HEK293T (cell line): ENCODE measurements at regions not wholly inside any gene's neighbourhood (a gene's known extent, or its start where the extent isn't known, plus 50 kb on each side); places are given as distances from the start of the nearest gene placed in this dataset.

Experiments
- ARNT ChIP-seq: fragments of 450-650 bp; IDR thresholded peaks from 2 replicates; pipeline ENCODE4 v1.6.1; 2017; ENCODE audit warnings: mild to moderate bottlenecking
- BHLHE40 ChIP-seq: fragments of 450-650 bp; IDR thresholded peaks from 2 replicates; pipeline ENCODE4 v1.6.1; 2016; ENCODE audit warnings: mild to moderate bottlenecking, moderate library complexity, borderline replicate concordance
- ELF4 ChIP-seq: fragments of 450-650 bp; IDR thresholded peaks from 2 replicates; pipeline ENCODE4 v1.6.1; 2017; ENCODE audit warnings: antibody characterized with exemption
- FOXA1 ChIP-seq: fragments of 450-650 bp; IDR thresholded peaks from 2 replicates; pipeline ENCODE4 v1.6.1; 2016; ENCODE audit warnings: mild to moderate bottlenecking
- FOXK2 ChIP-seq: fragments of 450-650 bp; IDR thresholded peaks from 2 replicates; pipeline ENCODE4 v1.6.1; 2016; ENCODE audit warnings: mild to moderate bottlenecking
- FOXM1 ChIP-seq: fragments of 450-650 bp; IDR thresholded peaks from 2 replicates; pipeline ENCODE4 v1.6.1; 2017; ENCODE audit warnings: mild to moderate bottlenecking, borderline replicate concordance
- HDGF ChIP-seq: fragments of 450-650 bp; IDR thresholded peaks from 2 replicates; pipeline ENCODE4 v1.6.1; 2017; ENCODE audit warnings: antibody characterized with exemption, borderline replicate concordance
- L3MBTL2 ChIP-seq: fragments of 450-650 bp; conservative IDR thresholded peaks from 2 replicates; pipeline ENCODE4 v1.6.1; 2016; ENCODE audit warnings: mild to moderate bottlenecking
- LEF1 ChIP-seq: fragments of 450-650 bp; IDR thresholded peaks from 2 replicates; pipeline ENCODE4 v1.6.1; 2017; ENCODE audit warnings: mild to moderate bottlenecking, borderline replicate concordance
- SP1 ChIP-seq: fragments of 450-650 bp; IDR thresholded peaks from 2 replicates; pipeline ENCODE4 v1.6.1; 2017
- TARDBP ChIP-seq: fragments of 450-650 bp; IDR thresholded peaks from 2 replicates; pipeline ENCODE4 v1.6.1; 2016
- ZNF384 ChIP-seq: fragments of 450-650 bp; IDR thresholded peaks from 2 replicates; pipeline ENCODE4 v1.6.1; 2016
- TF ChIP-seq, protein P1 (sequence below): fragments of 450-650 bp; IDR thresholded peaks from 2 replicates; pipeline ENCODE4 v1.6.1; 2016

GRCh38 chr3:127096256-127097071, 96.5 kb upstream of the PRR23E start:
- TF ChIP-seq TARDBP, result no peak
- no peak for TF ChIP-seq L3MBTL2
- TF ChIP-seq FOXM1, result no peak
- no peak for TF ChIP-seq ELF4
- TF ChIP-seq FOXA1, result no peak
- TF ChIP-seq SP1, result no peak
- no peak for TF ChIP-seq ARNT
- TF ChIP-seq ZNF384, result no peak
- TF ChIP-seq FOXK2, result no peak
- no peak for TF ChIP-seq LEF1
- TF ChIP-seq, protein P1, sequence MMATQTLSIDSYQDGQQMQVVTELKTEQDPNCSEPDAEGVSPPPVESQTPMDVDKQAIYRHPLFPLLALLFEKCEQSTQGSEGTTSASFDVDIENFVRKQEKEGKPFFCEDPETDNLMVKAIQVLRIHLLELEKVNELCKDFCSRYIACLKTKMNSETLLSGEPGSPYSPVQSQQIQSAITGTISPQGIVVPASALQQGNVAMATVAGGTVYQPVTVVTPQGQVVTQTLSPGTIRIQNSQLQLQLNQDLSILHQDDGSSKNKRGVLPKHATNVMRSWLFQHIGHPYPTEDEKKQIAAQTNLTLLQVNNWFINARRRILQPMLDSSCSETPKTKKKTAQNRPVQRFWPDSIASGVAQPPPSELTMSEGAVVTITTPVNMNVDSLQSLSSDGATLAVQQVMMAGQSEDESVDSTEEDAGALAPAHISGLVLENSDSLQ, result no peak
- no peak for TF ChIP-seq BHLHE40
- TF ChIP-seq HDGF, result no peak
